Common myeloid progenitor, CD34-positive (primary cell): ENCODE measurements at regions not wholly inside any gene's neighbourhood (a gene's known extent, or its start where the extent isn't known, plus 50 kb on each side); places are given as distances from the start of the nearest gene placed in this dataset.
"Not testable (repeated sequence)": the region's sequence is repeated elsewhere in the genome, so short reads cannot be mapped to it uniquely, and the experiment has no call there.

Source experiments
- CTCF ChIA-PET: fragments of 350-600 bp; sonication (Branson Sonifier 250); formaldehyde crosslinking; loops from one replicate; lab custom pipeline; 2021; ENCODE audit warnings: antibody characterized with exemption; lab: Charles Lee
- POLR2A ChIA-PET: fragments of 350-600 bp; sonication (Branson Sonifier 250); formaldehyde crosslinking; loops from one replicate; lab custom pipeline; 2021; ENCODE audit warnings: antibody characterized with exemption; lab: Charles Lee
- DNase-seq, 3 donors: peaks; one replicate each; pipeline versions ENCODE4 v3.0.0 to v3.0.0-alpha.2; 2013
- H3K27ac ChIP-seq, 2 experiments: 1 replicate in 1 of 2; 2 replicates in 1 of 2; pipeline ENCODE4 v1.7.0; 2013; ENCODE audit warnings: inconsistent platforms in 2 of 2, low read length in 2 of 2, mild to moderate bottlenecking in 2 of 2, low read depth in 1 of 2, moderate library complexity in 1 of 2; ENCODE audit not compliant: severe bottlenecking in 2 of 2, insufficient read depth in 1 of 2, poor library complexity in 1 of 2
- H3K27me3 ChIP-seq, 5 experiments: replicated peaks in 2 of 5; 1 replicate in 3 of 5; 2 replicates in 2 of 5; pipeline versions ENCODE4 v1.6.1 to v1.7.0; 2013; ENCODE audit warnings: low read length in 4 of 5, mild to moderate bottlenecking in 2 of 5, moderate library complexity in 2 of 5, inconsistent platforms in 1 of 5; ENCODE audit not compliant: insufficient read depth in 5 of 5, control insufficient read depth in 4 of 5
- H3K36me3 ChIP-seq, 4 experiments: 1 replicate in 2 of 4; 2 replicates in 2 of 4; pipeline versions ENCODE4 v1.6.1 to v1.7.0; 2013; ENCODE audit warnings: low read length in 3 of 4, control low read depth in 1 of 4, mild to moderate bottlenecking in 1 of 4; ENCODE audit not compliant: control insufficient read depth in 4 of 4, insufficient read depth in 4 of 4
- H3K4me1 ChIP-seq, 4 experiments: 1 replicate in 3 of 4; 2 replicates in 1 of 4; pipeline versions ENCODE4 v1.6.1 to v1.7.1; 2013; ENCODE audit warnings: low read length in 3 of 4, mild to moderate bottlenecking in 3 of 4, control low read depth in 1 of 4, inconsistent platforms in 1 of 4, moderate library complexity in 1 of 4; ENCODE audit not compliant: control insufficient read depth in 4 of 4, insufficient read depth in 4 of 4; ENCODE audit errors: control extremely low read depth in 1 of 4
- H3K4me3 ChIP-seq, 7 experiments: 1 replicate in 4 of 7; 2 replicates in 3 of 7; pipeline versions ENCODE4 v1.5.1 to v1.7.0; 2013; ENCODE audit warnings: mild to moderate bottlenecking in 7 of 7, low read length in 6 of 7, moderate library complexity in 6 of 7, inconsistent platforms in 2 of 7, low read depth in 2 of 7, control low read depth in 1 of 7; ENCODE audit not compliant: insufficient read depth in 4 of 7, control insufficient read depth in 1 of 7; ENCODE audit errors: extremely low read depth in 1 of 7
- H3K9me3 ChIP-seq, 5 experiments: 1 replicate in 4 of 5; 2 replicates in 1 of 5; pipeline versions ENCODE4 v1.6.1 to v1.7.1; 2013; ENCODE audit warnings: low read length in 4 of 5, mild to moderate bottlenecking in 2 of 5, inconsistent platforms in 1 of 5, low read depth in 1 of 5, moderate library complexity in 1 of 5; ENCODE audit not compliant: control insufficient read depth in 4 of 5, insufficient read depth in 2 of 5; ENCODE audit errors: control extremely low read depth in 1 of 5
- WGBS: methylation state at CpG from one replicate; pipeline ENCODE4 v1.1.5; 2013; ENCODE audit not compliant: insufficient coverage; 5-methylcytosine and 5-hydroxymethylcytosine counted together

DNA sequence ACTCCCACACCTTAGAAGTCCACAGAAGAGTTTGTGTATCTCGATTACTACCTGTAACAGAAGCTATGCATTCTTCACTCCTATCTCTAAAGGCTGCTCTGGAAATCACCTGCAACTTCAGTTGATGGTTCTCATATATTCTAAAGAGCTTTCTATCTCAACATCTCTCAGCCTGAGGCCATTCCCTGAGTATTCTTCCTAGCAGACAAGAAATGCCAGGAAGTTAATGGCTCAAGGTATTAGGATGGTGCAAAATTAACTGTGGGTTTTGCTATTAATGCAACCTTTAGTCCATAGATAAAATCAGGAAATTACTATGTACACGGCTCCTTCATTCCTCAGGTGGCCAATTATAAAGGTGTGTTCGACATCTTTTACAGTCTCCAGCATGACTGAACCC lies 290.1 kb downstream of the ZNF716 start:
- H3K4me3 ChIP-seq, H3K4me1 ChIP-seq, H3K9me3 ChIP-seq, DNase-seq, H3K36me3 ChIP-seq, CTCF ChIA-PET, H3K27me3 ChIP-seq, H3K27ac ChIP-seq, POLR2A ChIA-PET: not testable (repeated sequence)
- 59% methylated on average over 3 of the region's 3 CpGs for WGBS

DNA sequence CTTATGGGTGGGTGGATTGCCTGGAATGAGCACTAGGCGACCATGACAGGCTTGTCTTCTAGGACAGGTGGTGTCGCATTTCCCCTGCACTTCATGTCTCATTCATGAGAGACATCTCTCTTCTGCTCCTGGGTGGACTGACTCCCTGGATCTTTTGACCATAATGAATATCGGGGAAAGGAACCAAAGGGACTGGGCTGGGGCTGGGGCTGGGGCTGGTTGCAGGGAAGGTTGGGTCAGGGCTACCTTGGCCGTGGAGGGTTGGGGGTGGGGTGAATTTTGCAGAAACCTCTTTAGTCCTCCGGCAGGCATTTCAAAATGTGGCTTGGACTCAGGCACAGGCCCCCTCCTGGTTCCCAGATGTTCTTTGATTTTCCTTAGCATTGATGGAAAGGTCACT lies 319.2 kb downstream of the ZNF716 start:
- Histone ChIP-seq H3K36me3 (no peaks in the 10 kb centered on the region), H3K27ac (no peak overlapping the region), H3K9me3 (peaks cover 1 to 29% (median 17%) of the 10 kb centered on the region in 5 experiments), H3K4me3 (no peak overlapping the region), H3K4me1 (no peaks in the 10 kb centered on the region), H3K27me3 (no peaks in the 10 kb centered on the region)
- POLR2A ChIA-PET: no interaction called here
- no peak for DNase-seq
- WGBS: 80% methylated on average over 5 of the region's 5 CpGs
- CTCF ChIA-PET: no interaction called here

DNA sequence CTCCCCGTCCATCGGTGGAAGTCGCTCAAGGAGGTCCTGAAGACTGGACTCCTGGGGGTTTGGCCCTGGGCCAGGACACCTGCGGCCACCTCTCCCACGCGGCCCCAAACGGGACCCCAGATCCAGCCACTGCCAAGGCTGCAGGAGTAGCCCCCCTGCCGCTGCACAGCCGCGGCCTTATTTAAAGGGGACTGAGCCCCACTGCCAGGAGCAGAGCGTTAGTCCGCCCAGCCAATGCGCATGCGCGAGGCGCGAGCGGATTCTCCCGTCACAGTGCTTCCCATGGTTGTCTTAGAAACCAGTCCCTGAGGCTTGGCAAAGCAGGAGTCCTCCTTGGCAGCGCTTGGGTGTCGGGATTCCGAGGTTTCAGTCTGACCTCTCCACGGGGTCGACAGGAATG lies 320.0 kb downstream of the ZNF716 start:
- ChIA-PET CTCF (no interaction called here), POLR2A (no interaction called here)
- no peaks in the 10 kb centered on the region for H3K27me3 ChIP-seq
- no peak overlapping the region for H3K27ac ChIP-seq
- H3K36me3 ChIP-seq: no peaks in the 10 kb centered on the region
- H3K4me3 ChIP-seq: no peak overlapping the region
- no peaks in the 10 kb centered on the region for H3K4me1 ChIP-seq
- WGBS: 73% methylated on average over 24 of the region's 24 CpGs
- H3K9me3 ChIP-seq: peaks cover 1 to 30% (median 18%) of the 10 kb centered on the region in 5 experiments
- DNase-seq: no peak

DNA sequence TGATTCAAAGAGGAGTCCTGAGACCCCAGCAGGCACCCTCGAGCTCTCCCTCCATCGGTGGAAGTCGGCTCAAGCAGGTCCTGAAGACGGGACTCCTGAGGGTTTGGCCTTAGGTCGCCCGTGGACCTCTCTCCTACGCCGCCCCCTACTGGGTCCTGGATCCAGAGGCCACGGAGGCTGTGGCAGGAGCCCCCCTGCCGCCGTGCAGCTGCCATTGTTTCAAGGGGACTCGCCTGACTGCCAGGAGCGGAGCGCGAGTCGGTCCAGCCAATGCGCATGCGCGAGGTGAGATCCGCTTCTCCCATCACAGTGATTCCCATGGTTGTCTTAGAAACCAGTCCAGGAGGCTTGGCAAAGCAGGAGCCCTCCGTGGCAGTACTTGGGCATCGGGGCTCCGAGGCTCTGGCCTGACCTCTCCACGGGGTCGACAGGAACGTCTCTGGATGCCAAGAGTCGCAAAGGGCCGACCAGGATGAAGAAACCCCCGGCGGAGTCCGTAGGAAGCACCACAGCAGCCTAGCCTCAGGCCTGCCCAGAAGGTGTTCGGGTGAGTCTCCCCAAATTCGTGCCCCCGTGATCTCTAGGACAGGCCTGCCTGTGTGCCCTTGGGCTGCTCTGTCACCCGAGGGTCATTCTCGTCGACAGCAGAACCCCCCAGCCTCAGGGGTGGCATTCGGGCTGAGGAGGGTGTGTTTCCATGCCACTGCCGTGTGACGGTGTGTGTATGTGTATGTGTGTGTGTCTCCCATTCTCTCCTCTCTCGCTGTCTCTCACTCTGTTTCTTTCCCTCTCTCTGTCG lies 322.3 kb downstream of the ZNF716 start:
- POLR2A ChIA-PET: no interaction called here
- 88% methylated on average over 25 of the region's 42 CpGs for WGBS
- no peaks in the 10 kb centered on the region for H3K4me1 ChIP-seq

DNA sequence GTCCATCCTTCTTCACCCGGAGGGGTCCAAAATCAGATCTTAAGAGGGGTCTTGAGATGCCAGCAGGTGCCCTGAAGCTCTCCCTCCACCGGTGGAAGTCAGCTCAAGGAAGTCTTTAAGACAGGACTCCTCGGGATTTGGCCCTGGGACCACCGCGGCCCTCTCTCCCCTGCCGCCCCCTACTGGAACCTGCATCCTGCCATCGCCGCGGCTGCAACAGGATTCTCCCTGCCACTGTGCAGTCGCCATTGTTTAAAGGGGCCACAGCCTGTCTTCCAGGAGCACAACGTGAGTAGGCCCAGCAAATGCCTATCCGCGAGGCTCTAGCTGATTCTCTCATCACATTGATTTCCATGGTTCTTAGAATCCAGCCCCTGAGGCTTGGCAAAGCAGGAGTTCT lies 324.3 kb downstream of the ZNF716 start:
- POLR2A ChIA-PET: no interaction called here
- H3K9me3 ChIP-seq: peaks cover 0 to 37% (median 23%) of the 10 kb centered on the region in 5 experiments

More for the DNA sequence above, 322.3 kb downstream of the ZNF716 start:
- Histone ChIP-seq H3K27ac (no peak overlapping the region), H3K27me3 (no peaks in the 10 kb centered on the region), H3K9me3 (peaks cover 1 to 35% (median 23%) of the 10 kb centered on the region in 5 experiments), H3K36me3 (no peaks in the 10 kb centered on the region), H3K4me3 (no peak overlapping the region)
- CTCF ChIA-PET: no interaction called here
- DNase-seq: no peak

DNA sequence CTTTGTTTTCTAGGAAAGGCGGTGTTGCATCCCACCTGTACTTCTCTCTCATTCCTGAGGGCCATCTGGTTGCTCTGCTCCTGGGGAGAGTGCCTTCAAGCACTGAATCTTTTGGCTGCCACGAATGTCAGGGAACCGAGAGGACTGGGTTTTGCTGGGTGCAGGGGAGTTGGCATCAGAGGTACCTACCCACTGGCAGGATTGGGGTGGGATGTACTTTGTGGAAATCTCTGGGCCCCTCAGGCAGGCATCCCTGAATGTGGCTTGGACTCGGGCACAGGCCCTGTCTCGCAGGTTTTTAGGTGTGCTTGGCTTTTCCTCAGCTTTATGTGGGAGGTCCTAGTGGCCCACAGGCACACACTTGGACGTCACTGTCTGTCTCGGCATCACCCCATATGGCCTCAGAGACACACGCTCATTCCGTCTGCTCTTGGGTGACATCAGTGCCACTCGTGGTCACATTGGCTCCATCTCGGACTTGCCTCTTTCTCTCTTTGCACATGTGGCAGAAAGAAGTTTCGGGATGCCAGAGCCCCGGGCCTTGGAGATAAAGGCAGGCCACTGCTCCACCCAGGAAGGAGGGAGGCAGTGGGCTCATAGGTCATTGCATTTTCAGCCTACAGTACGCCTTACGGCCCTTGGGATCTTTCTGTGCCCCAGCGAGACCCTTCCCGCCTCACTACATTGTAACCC lies 325.6 kb downstream of the ZNF716 start:
- CTCF ChIA-PET: no interaction called here
- Histone ChIP-seq H3K4me3 (no peak overlapping the region), H3K4me1 (no peaks in the 10 kb centered on the region), H3K9me3 (peaks cover 0 to 33% (median 20%) of the 10 kb centered on the region in 5 experiments), H3K27me3 (no peaks in the 10 kb centered on the region), H3K36me3 (no peaks in the 10 kb centered on the region), H3K27ac (no peak overlapping the region)
- POLR2A ChIA-PET: no interaction called here
- 86% methylated on average over 17 of the region's 17 CpGs for WGBS
- DNase-seq: no peak

More for the DNA sequence above, 324.3 kb downstream of the ZNF716 start:
- no peak for DNase-seq
- Histone ChIP-seq H3K4me3 (no peak overlapping the region), H3K4me1 (no peaks in the 10 kb centered on the region), H3K36me3 (no peaks in the 10 kb centered on the region), H3K27ac (no peak overlapping the region), H3K27me3 (no peaks in the 10 kb centered on the region)
- 88% methylated on average over 13 of the region's 13 CpGs for WGBS
- CTCF ChIA-PET: no interaction called here
